Activated T-cell treated with anti-CD3 and anti-CD28 coated beads for 4 hours (primary cell): ENCODE measurements at regions not wholly inside any gene's neighbourhood (a gene's known extent, or its start where the extent isn't known, plus 50 kb on each side); places are given as distances from the start of the nearest gene placed in this dataset.

Experiments used
- DNase-seq: peaks from one replicate; pipeline ENCODE4 v3.0.0-alpha.2; 2020

- no peak for DNase-seq
These were observed 91.8 kb upstream of the RTL6 start for GRCh38 chr22:44589831-44590230.

GRCh38 chr22:44588348-44588747 lies 90.3 kb upstream of the RTL6 start:
- DNase-seq = no peak

GRCh38 chr22:44587737-44588310 lies 89.8 kb upstream of the RTL6 start:
- DNase-seq = no peak

GRCh38 chr22:44586999-44587736 lies 89.1 kb upstream of the RTL6 start:
- no peak for DNase-seq

- no peak for DNase-seq
These were observed 88.4 kb upstream of the RTL6 start for GRCh38 chr22:44586351-44586990.

GRCh38 chr22:44585559-44586350 lies 87.7 kb upstream of the RTL6 start:
- no peak for DNase-seq

- no peak for DNase-seq
These were observed 86.3 kb upstream of the RTL6 start for GRCh38 chr22:44584256-44584902.

- no peak for DNase-seq
These were observed 85.8 kb upstream of the RTL6 start for GRCh38 chr22:44583854-44584253.

GRCh38 chr22:44583061-44583760 lies 85.2 kb upstream of the RTL6 start:
- no peak for DNase-seq

GRCh38 chr22:44582016-44582415 lies 84.0 kb upstream of the RTL6 start:
- DNase-seq = no peak

- DNase-seq = no peak
These were observed 83.0 kb upstream of the RTL6 start for GRCh38 chr22:44581096-44581435.

- no peak for DNase-seq
These were observed 82.4 kb upstream of the RTL6 start for GRCh38 chr22:44580176-44581095.

- no peak for DNase-seq
These were observed 80.6 kb upstream of the RTL6 start for GRCh38 chr22:44578516-44579230.

- DNase-seq = no peak
These were observed 80.1 kb upstream of the RTL6 start for GRCh38 chr22:44578110-44578457.

- DNase-seq = no peak
These were observed 79.5 kb upstream of the RTL6 start for GRCh38 chr22:44577391-44578109.

- no peak for DNase-seq
These were observed 78.6 kb upstream of the RTL6 start for GRCh38 chr22:44576311-44577260.

GRCh38 chr22:44575381-44576268 lies 77.6 kb upstream of the RTL6 start:
- DNase-seq = no peak
